Nephron (organoid): ENCODE measurements at regions not wholly inside any gene's neighbourhood (a gene's known extent, or its start where the extent isn't known, plus 50 kb on each side); places are given as distances from the start of the nearest gene placed in this dataset.

ENCODE experiments used
- H3K27ac Mint-ChIP-seq, 3 experiments: 2 replicates each; pipeline ENCODE4 v1.8.0; 2020; ENCODE audit warnings: mixed read lengths in 3 of 3, mild to moderate bottlenecking in 2 of 3, moderate library complexity in 1 of 3
- H3K27me3 Mint-ChIP-seq: 2 replicates; pipeline ENCODE4 v1.8.0; 2021; ENCODE audit warnings: low read depth, mild to moderate bottlenecking, moderate library complexity, mixed read lengths
- H3K36me3 Mint-ChIP-seq: 2 replicates; pipeline ENCODE4 v1.8.0; 2020; ENCODE audit warnings: low read depth, mixed read lengths
- H3K4me1 Mint-ChIP-seq: 2 replicates; pipeline ENCODE4 v1.8.0; 2020; ENCODE audit warnings: mixed read lengths
- H3K4me3 Mint-ChIP-seq, 3 experiments: 2 replicates each; pipeline ENCODE4 v1.8.0; 2020; ENCODE audit warnings: mild to moderate bottlenecking in 3 of 3, mixed read lengths in 3 of 3, moderate library complexity in 2 of 3
- H3K9me3 Mint-ChIP-seq: 2 replicates; pipeline ENCODE4 v1.8.0; 2020; ENCODE audit warnings: mixed read lengths
- TF ChIP-seq, protein P1 (sequence below), 3 experiments: fragments of 200-600 bp; sonication (generic); IDR thresholded peaks; one replicate each; pipeline ENCODE4 v1.5.0; 2021; ENCODE audit warnings: antibody characterized with exemption in 3 of 3; ENCODE audit not compliant: unreplicated experiment in 3 of 3

DNA sequence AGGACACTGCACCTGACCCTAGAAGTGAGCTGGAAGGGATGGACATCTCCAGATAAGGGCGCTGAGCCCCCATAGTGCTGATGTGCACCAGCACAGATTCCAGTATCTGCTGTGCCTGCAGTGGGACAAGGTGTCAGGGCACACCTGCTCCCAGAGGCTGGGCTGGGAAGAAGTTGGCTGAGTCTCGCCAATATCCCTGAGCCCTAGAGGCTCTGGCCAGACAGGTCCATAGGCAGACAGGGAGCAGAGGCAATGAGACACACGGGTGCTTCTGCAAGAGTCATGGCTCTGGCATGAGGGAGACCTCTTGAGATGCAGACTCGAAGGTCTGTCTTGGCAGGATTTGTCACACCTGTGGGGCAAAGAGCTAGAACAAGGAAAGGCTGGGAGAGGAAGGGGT, 1321.5 kb downstream of the UQCRFS1 start:
- Mint-ChIP-seq H3K4me3 (no peak overlapping the region), H3K4me1 (no peaks in the 10 kb centered on the region), H3K27me3 (peaks cover 6% of the 10 kb centered on the region), H3K27ac (no peak overlapping the region), H3K9me3 (peaks cover 58% of the 10 kb centered on the region), H3K36me3 (no peaks in the 10 kb centered on the region)
- TF ChIP-seq, protein P1, sequence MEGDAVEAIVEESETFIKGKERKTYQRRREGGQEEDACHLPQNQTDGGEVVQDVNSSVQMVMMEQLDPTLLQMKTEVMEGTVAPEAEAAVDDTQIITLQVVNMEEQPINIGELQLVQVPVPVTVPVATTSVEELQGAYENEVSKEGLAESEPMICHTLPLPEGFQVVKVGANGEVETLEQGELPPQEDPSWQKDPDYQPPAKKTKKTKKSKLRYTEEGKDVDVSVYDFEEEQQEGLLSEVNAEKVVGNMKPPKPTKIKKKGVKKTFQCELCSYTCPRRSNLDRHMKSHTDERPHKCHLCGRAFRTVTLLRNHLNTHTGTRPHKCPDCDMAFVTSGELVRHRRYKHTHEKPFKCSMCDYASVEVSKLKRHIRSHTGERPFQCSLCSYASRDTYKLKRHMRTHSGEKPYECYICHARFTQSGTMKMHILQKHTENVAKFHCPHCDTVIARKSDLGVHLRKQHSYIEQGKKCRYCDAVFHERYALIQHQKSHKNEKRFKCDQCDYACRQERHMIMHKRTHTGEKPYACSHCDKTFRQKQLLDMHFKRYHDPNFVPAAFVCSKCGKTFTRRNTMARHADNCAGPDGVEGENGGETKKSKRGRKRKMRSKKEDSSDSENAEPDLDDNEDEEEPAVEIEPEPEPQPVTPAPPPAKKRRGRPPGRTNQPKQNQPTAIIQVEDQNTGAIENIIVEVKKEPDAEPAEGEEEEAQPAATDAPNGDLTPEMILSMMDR (IDR thresholded peaks at IDR 0.05; ENCODE audit: unreplicated experiment in 3 of 3), result no peak

DNA sequence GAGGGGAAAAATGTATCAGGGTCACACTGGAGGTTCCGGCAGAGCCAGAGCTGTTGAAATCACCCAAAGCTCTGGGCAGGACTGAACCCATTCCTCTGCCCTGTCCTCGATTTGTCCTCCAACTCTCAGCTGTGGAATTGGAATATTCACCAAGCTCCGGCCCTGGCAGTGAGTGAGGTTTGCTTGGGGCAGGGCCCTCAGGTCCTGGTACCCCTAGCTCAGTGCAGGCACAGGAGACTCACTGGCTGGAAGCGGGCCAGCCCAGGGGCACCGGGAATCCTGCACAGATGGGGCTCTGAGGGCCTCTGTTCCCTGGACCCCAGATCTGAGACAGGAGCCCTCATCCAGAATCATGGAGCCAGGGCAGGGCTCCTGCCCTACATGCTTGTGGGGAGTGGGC, 1322.3 kb downstream of the UQCRFS1 start:
- Mint-ChIP-seq H3K27me3 (peaks cover 6% of the 10 kb centered on the region), H3K9me3 (peaks cover 61% of the 10 kb centered on the region), H3K4me3 (no peak overlapping the region), H3K36me3 (no peaks in the 10 kb centered on the region), H3K27ac (no peak overlapping the region), H3K4me1 (no peaks in the 10 kb centered on the region)
- TF ChIP-seq, protein P1 (IDR thresholded peaks at IDR 0.05; ENCODE audit: unreplicated experiment in 3 of 3), result no peak

DNA sequence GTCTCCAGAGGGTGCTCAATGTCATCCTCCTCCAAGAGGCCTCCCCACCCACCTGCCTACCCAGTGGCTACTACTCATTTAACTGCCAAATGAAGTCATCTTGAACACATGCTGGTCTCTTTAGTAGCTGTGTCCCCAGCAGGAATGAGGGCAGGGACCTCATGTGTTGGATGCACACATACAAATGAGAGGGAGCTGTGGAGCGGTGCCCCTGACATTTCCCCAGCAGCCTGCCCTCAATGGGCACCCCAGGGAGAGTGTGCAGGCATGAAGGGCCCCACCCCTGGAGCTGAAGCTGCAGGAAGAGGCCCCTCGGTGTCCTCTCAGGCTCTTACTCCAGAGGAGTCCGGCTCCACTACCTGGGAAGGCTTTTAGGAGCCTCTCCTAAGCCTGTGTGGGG, 1322.7 kb downstream of the UQCRFS1 start:
- Mint-ChIP-seq H3K4me3 (no peak overlapping the region), H3K27ac (no peak overlapping the region), H3K36me3 (no peaks in the 10 kb centered on the region), H3K27me3 (peaks cover 6% of the 10 kb centered on the region), H3K4me1 (no peaks in the 10 kb centered on the region), H3K9me3 (peaks cover 59% of the 10 kb centered on the region)
- TF ChIP-seq, protein P1 (IDR thresholded peaks at IDR 0.05; ENCODE audit: unreplicated experiment in 3 of 3), result no peak

DNA sequence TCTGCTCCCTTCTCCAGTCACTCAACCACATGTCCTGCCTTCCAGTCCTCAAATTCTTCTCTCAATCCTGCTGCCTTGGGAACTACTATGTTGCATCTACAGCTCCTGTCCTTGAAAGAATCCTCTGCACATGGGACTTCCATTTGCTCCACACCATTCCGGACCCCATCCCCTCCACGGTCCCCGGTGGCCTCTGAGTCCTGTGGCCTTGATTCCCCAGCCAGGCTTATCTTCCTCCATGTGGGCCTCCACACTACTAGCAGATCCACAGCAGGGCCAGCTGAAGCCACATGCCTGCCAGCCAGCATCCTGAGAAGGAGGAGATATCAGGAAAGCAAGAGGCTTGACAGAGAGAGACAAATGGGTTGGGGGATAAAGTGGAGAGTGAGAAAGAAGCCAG, 1323.8 kb downstream of the UQCRFS1 start:
- Mint-ChIP-seq H3K27me3 (peaks cover 6% of the 10 kb centered on the region), H3K36me3 (no peaks in the 10 kb centered on the region), H3K9me3 (peaks cover 51% of the 10 kb centered on the region), H3K27ac (no peak overlapping the region), H3K4me1 (no peaks in the 10 kb centered on the region), H3K4me3 (no peak overlapping the region)
- TF ChIP-seq, protein P1 (IDR thresholded peaks at IDR 0.05; ENCODE audit: unreplicated experiment in 3 of 3), result no peak

DNA sequence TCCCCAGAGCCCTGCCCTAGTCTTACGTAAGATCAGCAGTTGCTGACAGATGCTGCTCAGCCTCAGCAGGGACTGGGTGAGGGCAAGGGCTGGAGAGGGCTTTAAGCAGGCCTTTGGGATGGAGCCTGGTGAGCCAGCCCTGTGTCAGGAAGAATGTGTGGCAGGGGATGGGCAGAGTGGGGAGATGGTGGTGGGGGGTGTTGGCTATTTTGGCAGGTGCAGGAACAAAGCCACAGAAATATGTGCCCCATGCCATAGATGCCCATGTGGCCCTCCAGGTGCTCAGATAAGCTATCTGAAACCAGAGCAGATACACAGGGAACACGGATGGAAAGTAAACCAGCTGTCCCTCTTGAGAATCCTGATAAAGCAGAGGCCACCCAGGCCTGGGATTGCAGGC, 1325.0 kb downstream of the UQCRFS1 start:
- peaks cover 6% of the 10 kb centered on the region for H3K27me3 Mint-ChIP-seq
- H3K36me3 Mint-ChIP-seq, result no peaks in the 10 kb centered on the region
- no peaks in the 10 kb centered on the region for H3K4me1 Mint-ChIP-seq
- H3K9me3 Mint-ChIP-seq, result peaks cover 44% of the 10 kb centered on the region
- no peak overlapping the region for H3K27ac Mint-ChIP-seq
- no peak overlapping the region for H3K4me3 Mint-ChIP-seq
- TF ChIP-seq, protein P1 (IDR thresholded peaks at IDR 0.05; ENCODE audit: unreplicated experiment in 3 of 3), result no peak

DNA sequence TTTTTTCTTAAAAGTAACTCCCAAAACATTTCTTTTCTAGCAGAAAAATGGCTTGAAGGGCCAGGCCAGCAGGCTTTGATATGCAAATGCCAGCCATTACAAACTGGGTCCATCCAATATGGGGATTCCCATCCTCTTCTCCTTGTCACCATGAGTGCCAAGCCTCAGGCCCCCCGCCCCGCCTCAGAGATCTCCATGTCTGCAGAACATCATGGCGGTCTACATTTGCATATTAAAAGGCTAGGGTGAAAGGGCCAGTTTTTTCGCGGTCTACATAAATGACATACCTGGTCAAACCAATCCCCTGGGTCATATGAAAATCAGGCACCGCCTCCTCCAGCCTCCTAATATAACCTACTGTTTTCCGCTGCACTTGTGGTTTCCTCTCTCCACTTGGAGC, 1327.6 kb downstream of the UQCRFS1 start:
- H3K4me1 Mint-ChIP-seq, result no peaks in the 10 kb centered on the region
- no peak overlapping the region for H3K4me3 Mint-ChIP-seq
- H3K36me3 Mint-ChIP-seq, result no peaks in the 10 kb centered on the region
- peaks cover 6% of the 10 kb centered on the region for H3K27me3 Mint-ChIP-seq
- peaks cover 34% of the 10 kb centered on the region for H3K9me3 Mint-ChIP-seq
- H3K27ac Mint-ChIP-seq, result no peak overlapping the region
- TF ChIP-seq, protein P1 (IDR thresholded peaks at IDR 0.05; ENCODE audit: unreplicated experiment in 3 of 3), result no peak
